Suprapubic skin (tissue), 4 donors: ENCODE measurements at regions not wholly inside any gene's neighbourhood (a gene's known extent, or its start where the extent isn't known, plus 50 kb on each side); places are given as distances from the start of the nearest gene placed in this dataset.

Experiments
- DNase-seq, 2 donors: peaks; one replicate each; pipeline ENCODE4 v3.0.0-alpha.2; 2019; ENCODE audit warnings: low spot score in 2 of 2
- H3K27ac ChIP-seq: fragments of 200-600 bp; sonication (generic); one replicate; pipeline ENCODE4 v1.5.1; 2019
- H3K27me3 ChIP-seq: fragments of 200-600 bp; sonication (generic); one replicate; pipeline ENCODE4 v1.5.1; 2019
- H3K36me3 ChIP-seq: fragments of 200-600 bp; sonication (generic); one replicate; pipeline ENCODE4 v1.5.1; 2019
- H3K4me1 ChIP-seq: fragments of 200-600 bp; sonication (generic); one replicate; pipeline ENCODE4 v1.5.1; 2019
- H3K4me3 ChIP-seq: fragments of 200-600 bp; sonication (generic); one replicate; pipeline ENCODE4 v1.5.1; 2019; ENCODE audit warnings: mild to moderate bottlenecking
- H3K9me3 ChIP-seq: fragments of 200-600 bp; sonication (generic); one replicate; pipeline ENCODE4 v1.5.1; 2019
- EP300 ChIP-seq: sonication (generic); formaldehyde crosslinking; IDR thresholded peaks from one replicate; pipeline ENCODE4 v1.6.1; 2017; ENCODE audit warnings: antibody characterized with exemption
- POLR2A ChIP-seq, 2 donors: fragments of 450-650 bp; IDR thresholded peaks; one replicate each; pipeline ENCODE4 v1.6.1; 2017; ENCODE audit warnings: antibody characterized with exemption in 2 of 2, mild to moderate bottlenecking in 2 of 2, moderate library complexity in 2 of 2
- POLR2AphosphoS5 ChIP-seq, 3 donors: sonication (generic); formaldehyde crosslinking; IDR thresholded peaks; one replicate each; pipeline ENCODE4 v1.6.1; 2017; ENCODE audit warnings: antibody characterized with exemption in 3 of 3
- WGBS: methylation state at CpG from one replicate; pipeline ENCODE4 v1.1.5; 2018; 5-methylcytosine and 5-hydroxymethylcytosine counted together
- TF ChIP-seq, protein P1 (sequence below), 2 donors: fragments of 200-600 bp in 1 of 2; fragments of 450-650 bp in 1 of 2; sonication (generic) in 1 of 2; IDR thresholded peaks; one replicate each; pipeline ENCODE4 v1.5.1; 2016 to 2019; ENCODE audit warnings: antibody characterized with exemption in 2 of 2, mild to moderate bottlenecking in 1 of 2, moderate library complexity in 1 of 2

DNA sequence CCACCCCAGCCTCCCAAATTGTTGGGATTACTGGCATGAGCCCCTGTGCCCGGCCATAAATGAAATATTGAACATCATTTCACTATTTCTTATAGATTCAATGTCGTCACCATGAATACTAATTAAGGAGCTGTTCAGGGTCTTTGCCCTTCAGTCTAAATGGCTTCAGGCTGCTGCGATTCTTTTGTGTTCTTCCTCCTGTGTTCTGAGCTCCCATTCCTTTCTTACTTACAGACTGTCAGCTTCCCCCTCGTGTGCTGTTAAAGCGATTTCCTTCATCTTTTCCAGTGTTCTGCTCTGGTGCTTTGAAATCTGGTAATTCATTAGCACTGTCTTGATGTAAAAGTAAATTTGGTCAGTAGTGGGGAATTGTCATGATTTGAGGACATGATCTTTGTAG is 63.3 kb upstream of the PRDM1 start:
- no peak overlapping the region for H3K27ac ChIP-seq
- TF ChIP-seq, protein P1, sequence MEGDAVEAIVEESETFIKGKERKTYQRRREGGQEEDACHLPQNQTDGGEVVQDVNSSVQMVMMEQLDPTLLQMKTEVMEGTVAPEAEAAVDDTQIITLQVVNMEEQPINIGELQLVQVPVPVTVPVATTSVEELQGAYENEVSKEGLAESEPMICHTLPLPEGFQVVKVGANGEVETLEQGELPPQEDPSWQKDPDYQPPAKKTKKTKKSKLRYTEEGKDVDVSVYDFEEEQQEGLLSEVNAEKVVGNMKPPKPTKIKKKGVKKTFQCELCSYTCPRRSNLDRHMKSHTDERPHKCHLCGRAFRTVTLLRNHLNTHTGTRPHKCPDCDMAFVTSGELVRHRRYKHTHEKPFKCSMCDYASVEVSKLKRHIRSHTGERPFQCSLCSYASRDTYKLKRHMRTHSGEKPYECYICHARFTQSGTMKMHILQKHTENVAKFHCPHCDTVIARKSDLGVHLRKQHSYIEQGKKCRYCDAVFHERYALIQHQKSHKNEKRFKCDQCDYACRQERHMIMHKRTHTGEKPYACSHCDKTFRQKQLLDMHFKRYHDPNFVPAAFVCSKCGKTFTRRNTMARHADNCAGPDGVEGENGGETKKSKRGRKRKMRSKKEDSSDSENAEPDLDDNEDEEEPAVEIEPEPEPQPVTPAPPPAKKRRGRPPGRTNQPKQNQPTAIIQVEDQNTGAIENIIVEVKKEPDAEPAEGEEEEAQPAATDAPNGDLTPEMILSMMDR (IDR thresholded peaks at IDR 0.05) = no peak
- TF ChIP-seq EP300 (no peak), POLR2A (IDR thresholded peaks at IDR 0.05) (no peak), POLR2AphosphoS5 (IDR thresholded peaks at IDR 0.05) (no peak)
- no peaks in the 10 kb centered on the region for H3K9me3 ChIP-seq
- no peak for DNase-seq
- no peak overlapping the region for H3K4me3 ChIP-seq
- no peaks in the 10 kb centered on the region for H3K27me3 ChIP-seq
- H3K4me1 ChIP-seq = no peaks in the 10 kb centered on the region
- no peaks in the 10 kb centered on the region for H3K36me3 ChIP-seq
- 89% methylated on average over 5 of the region's 5 CpGs for WGBS

DNA sequence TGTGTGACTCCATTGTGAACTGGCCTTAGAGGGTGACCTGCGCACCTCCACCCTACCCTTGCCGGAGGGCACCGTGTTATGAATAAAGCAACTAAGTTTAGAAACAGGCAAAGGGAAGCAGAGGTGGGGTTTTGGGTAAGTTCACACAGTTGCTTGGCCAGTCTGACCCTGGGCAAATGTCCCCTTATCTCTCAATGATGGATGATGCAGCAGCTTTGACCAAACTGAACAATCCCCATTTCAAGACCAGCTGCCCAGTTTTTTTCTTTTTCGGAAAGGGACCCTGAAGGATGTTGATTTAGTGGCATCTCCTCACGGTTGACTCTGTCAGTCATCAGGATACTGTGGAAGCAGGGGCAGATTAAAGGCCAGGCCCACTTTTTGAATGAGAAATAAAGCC is 68.7 kb upstream of the PRDM1 start:
- TF ChIP-seq, protein P1 (IDR thresholded peaks at IDR 0.05) = no peak
- no peak for TF ChIP-seq POLR2AphosphoS5 (IDR thresholded peaks at IDR 0.05)
- no peak for TF ChIP-seq EP300
- no peak for TF ChIP-seq POLR2A (IDR thresholded peaks at IDR 0.05)
- no peak overlapping the region for H3K4me3 ChIP-seq
- no peaks in the 10 kb centered on the region for H3K36me3 ChIP-seq
- DNase-seq = no peak
- no peaks in the 10 kb centered on the region for H3K9me3 ChIP-seq
- H3K27me3 ChIP-seq = no peaks in the 10 kb centered on the region
- H3K4me1 ChIP-seq = no peaks in the 10 kb centered on the region
- no peak overlapping the region for H3K27ac ChIP-seq
- 88% methylated on average over 5 of the region's 5 CpGs for WGBS

DNA sequence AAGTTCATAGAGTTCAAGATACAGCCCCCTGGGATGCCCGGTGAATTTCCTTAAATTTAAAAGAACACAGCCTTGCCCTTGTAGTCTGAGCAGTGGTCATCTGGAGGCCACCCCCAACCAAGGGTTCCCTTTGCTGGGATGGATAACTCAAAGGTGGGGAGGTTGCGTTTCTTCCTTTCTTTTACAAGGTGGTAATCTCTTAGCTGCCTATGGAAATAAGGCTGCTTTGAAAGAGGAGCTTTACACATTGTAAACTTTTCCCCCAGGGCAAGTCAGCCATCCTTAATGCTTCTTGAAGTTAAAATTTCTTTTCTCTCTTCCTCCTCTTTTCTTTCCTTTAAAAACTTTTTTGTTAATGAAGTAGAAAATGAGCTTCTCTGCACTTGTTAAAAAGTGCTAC is 71.2 kb upstream of the PRDM1 start:
- no peaks in the 10 kb centered on the region for H3K4me1 ChIP-seq
- no peak overlapping the region for H3K27ac ChIP-seq
- TF ChIP-seq POLR2A (IDR thresholded peaks at IDR 0.05) (no peak), POLR2AphosphoS5 (IDR thresholded peaks at IDR 0.05) (no peak), EP300 (no peak)
- TF ChIP-seq, protein P1 (IDR thresholded peaks at IDR 0.05) = no peak
- no peaks in the 10 kb centered on the region for H3K9me3 ChIP-seq
- H3K36me3 ChIP-seq = no peaks in the 10 kb centered on the region
- H3K27me3 ChIP-seq = no peaks in the 10 kb centered on the region
- 71% methylated on average over 2 of the region's 2 CpGs for WGBS
- no peak overlapping the region for H3K4me3 ChIP-seq
- no peak for DNase-seq

DNA sequence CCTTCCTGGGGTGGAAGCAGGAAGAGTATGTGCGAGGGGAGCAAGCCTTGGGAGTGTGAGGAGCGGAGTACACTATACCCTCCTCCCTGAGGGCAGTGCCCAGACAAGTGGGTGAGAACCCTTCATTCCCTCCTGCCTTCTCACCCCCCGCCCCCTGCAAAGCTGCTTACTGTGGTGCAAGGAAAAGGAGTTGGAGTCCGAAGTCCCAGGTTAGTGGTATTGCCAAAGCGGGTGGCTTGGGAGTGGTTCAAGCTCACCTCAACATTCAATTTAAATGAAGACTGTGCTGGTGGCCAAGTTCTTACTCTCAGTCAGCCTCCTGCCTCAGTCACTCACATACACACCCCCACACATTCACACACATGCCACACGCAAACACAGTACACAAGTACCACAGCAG is 74.7 kb upstream of the PRDM1 start:
- Histone ChIP-seq H3K9me3 (no peaks in the 10 kb centered on the region), H3K27me3 (no peaks in the 10 kb centered on the region), H3K4me1 (no peaks in the 10 kb centered on the region), H3K27ac (no peak overlapping the region), H3K4me3 (no peak overlapping the region), H3K36me3 (no peaks in the 10 kb centered on the region)
- TF ChIP-seq POLR2AphosphoS5 (IDR thresholded peaks at IDR 0.05) (no peak), POLR2A (IDR thresholded peaks at IDR 0.05) (no peak), EP300 (no peak)
- TF ChIP-seq, protein P1 (IDR thresholded peaks at IDR 0.05) = no peak
- no peak for DNase-seq
- WGBS = 93% methylated on average over 6 of the region's 6 CpGs

DNA sequence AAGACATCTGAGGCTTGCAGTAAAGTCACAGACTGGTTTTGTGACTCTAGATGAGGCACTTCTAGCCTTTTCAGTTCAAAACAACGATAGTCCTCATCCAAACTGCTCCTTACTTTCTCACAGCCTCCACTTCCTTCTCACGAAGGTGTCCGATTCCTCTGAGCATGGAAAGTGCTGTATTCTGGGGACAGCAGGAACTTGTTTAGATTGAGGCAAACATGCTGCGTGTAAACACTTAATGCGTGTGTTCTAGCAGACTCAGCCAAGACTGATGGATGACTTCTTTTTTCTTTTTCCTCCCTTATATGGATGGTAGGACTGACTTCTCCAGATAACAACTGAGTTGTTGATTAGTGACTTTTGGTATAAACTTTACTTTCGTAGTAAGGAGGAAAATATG is 80.2 kb upstream of the PRDM1 start:
- H3K36me3 ChIP-seq = no peaks in the 10 kb centered on the region
- no peak for DNase-seq
- H3K27ac ChIP-seq = no peak overlapping the region
- no peaks in the 10 kb centered on the region for H3K4me1 ChIP-seq
- no peaks in the 10 kb centered on the region for H3K27me3 ChIP-seq
- no peaks in the 10 kb centered on the region for H3K9me3 ChIP-seq
- TF ChIP-seq, protein P1 (IDR thresholded peaks at IDR 0.05) = no peak
- no peak for TF ChIP-seq POLR2AphosphoS5 (IDR thresholded peaks at IDR 0.05)
- TF ChIP-seq EP300 = no peak
- no peak for TF ChIP-seq POLR2A (IDR thresholded peaks at IDR 0.05)
- no peak overlapping the region for H3K4me3 ChIP-seq
- WGBS = 84% methylated on average over 6 of the region's 6 CpGs
